ENCODE measurements at regions not wholly inside any gene's neighbourhood (a gene's known extent, or its start where the extent isn't known, plus 50 kb on each side); places are given as distances from the start of the nearest gene placed in this dataset.

- no peak for DNase-seq
These were observed 130.6 kb downstream of the CEP57L1 start for GRCh38 chr6:109225946-109226345.

GRCh38 chr6:109224994-109225393, 129.7 kb downstream of the CEP57L1 start:
- no peak for DNase-seq

GRCh38 chr6:109224107-109224875, 129.0 kb downstream of the CEP57L1 start:
- no peak for DNase-seq

DNA sequence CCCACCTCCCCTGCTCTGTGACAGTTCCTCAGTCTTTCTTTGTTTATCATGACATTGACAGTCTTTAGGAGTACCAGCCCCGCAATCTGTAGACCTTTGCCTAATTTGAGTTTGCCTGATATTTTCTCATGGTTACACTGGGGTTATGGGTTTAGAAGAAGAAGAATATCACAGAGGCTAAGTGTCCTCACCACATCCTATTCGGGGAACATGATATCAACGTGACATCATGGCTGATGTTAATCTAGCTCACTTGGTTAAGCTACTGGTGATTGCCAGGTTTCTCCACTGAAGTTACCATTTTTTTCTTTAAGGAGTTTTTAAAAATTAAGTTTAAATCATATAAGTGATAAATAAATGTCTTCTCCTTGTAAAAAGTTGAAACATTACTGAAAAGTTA, 127.5 kb downstream of the CEP57L1 start:
- no peak for DNase-seq

DNA sequence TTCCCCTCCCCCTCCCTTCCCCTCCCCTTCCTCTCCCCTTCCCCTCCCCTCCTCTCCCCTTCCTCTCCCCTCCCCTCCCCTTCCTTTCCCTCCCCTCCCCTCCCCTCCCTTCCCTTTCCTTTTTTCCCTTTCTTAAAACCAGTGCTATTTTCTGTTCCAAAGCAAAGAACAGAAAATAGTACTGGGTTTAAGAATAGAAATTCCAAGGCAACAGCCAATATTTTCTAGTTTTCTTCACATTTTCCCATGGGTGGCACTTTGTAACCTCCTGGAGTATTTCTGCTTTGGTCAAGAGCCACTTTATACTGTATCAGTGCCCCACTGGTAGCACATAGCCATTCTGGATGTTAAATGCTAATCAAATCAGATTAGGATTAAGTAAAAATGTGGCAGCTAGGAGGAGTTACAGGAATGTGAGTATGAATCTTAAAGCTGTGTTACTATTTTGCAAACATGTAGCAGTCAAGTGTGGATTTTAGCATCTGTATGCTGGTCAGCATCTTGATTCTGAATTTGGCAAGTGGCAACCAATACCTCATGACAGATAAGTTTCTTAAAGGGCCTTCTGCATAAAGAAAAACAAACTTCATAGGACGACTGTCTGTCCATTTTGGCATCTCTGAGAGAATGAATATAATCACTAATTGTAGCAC, 126.4 kb downstream of the CEP57L1 start:
- no peak for DNase-seq

Data from activated CD4-positive, alpha-beta T cell treated with anti-CD3 and anti-CD28 coated beads for 4 hours (primary cell).